HEK293 (cell line): ENCODE measurements at regions not wholly inside any gene's neighbourhood (a gene's known extent, or its start where the extent isn't known, plus 50 kb on each side); places are given as distances from the start of the nearest gene placed in this dataset.

Source experiments
- CTCF ChIP-seq: fragments of 450-650 bp; formaldehyde crosslinking; IDR thresholded peaks from 2 replicates; pipeline ENCODE4 v1.5.1; 2016; ENCODE audit warnings: missing biosample characterization, missing genetic modification characterization
- PRDM2 ChIP-seq: fragments of 450-650 bp; formaldehyde crosslinking; IDR thresholded peaks from 2 replicates; pipeline ENCODE4 v1.5.1; 2016; ENCODE audit warnings: missing biosample characterization, missing genetic modification characterization, borderline replicate concordance
- ZNF449 ChIP-seq: fragments of 450-650 bp; formaldehyde crosslinking; IDR thresholded peaks from 2 replicates; pipeline ENCODE4 v1.5.1; 2017; ENCODE audit warnings: missing biosample characterization, mild to moderate bottlenecking, missing genetic modification characterization, moderate library complexity
- ZNF501 ChIP-seq: fragments of 450-650 bp; formaldehyde crosslinking; IDR thresholded peaks from 2 replicates; pipeline ENCODE4 v1.5.1; 2016; ENCODE audit warnings: missing biosample characterization, missing genetic modification characterization
- ZNF514 ChIP-seq: fragments of 450-650 bp; formaldehyde crosslinking; IDR thresholded peaks from 2 replicates; pipeline ENCODE4 v1.5.1; 2016; ENCODE audit warnings: missing biosample characterization, missing genetic modification characterization

- TF ChIP-seq PRDM2 (tag by site-specific recombination) (no peak), ZNF449 (tag by site-specific recombination) (no peak), CTCF (no peak), ZNF501 (tag by site-specific recombination) (no peak), ZNF514 (tag by site-specific recombination) (no peak)
Observed at GRCh38 chr6:113073611-113074191, 726.6 kb downstream of the RFPL4B start.
